WTC11 (cell line): ENCODE measurements at regions not wholly inside any gene's neighbourhood (a gene's known extent, or its start where the extent isn't known, plus 50 kb on each side); places are given as distances from the start of the nearest gene placed in this dataset.

Experiments used
- ATAC-seq: fragments of 200-7000 bp; cut with Tn5 transposase; 2 replicates; pipeline ENCODE4 v1.10.0; 2021; ENCODE audit warnings: mild to moderate bottlenecking, moderate library complexity
- CTCF ChIA-PET: fragments of 300-600 bp; sonication (Branson Sonifier 250); formaldehyde crosslinking; loops from one replicate; lab custom pipeline; 2021; ENCODE audit warnings: antibody characterized with exemption; lab: Charles Lee
- POLR2A ChIA-PET: fragments of 350-600 bp; sonication (Branson Sonifier 250); formaldehyde crosslinking; loops from one replicate; lab custom pipeline; 2021; ENCODE audit warnings: antibody characterized with exemption; lab: Charles Lee
- DNase-seq: peaks from one replicate; pipeline ENCODE4 v3.0.0; 2021; ENCODE audit warnings: low spot score
- H3K27ac Mint-ChIP-seq: 2 replicates; pipeline ENCODE4 v1.8.0; 2021; ENCODE audit warnings: mixed read lengths
- H3K27me3 Mint-ChIP-seq: 2 replicates; pipeline ENCODE4 v1.8.0; 2021; ENCODE audit warnings: low read depth, mild to moderate bottlenecking, moderate library complexity, mixed read lengths
- H3K36me3 Mint-ChIP-seq: 2 replicates; pipeline ENCODE4 v1.8.0; 2021; ENCODE audit warnings: mixed read lengths
- H3K4me1 Mint-ChIP-seq: 2 replicates; pipeline ENCODE4 v1.8.0; 2022; ENCODE audit warnings: mixed read lengths
- H3K4me3 Mint-ChIP-seq: 2 replicates; pipeline ENCODE4 v1.8.0; 2021; ENCODE audit warnings: mild to moderate bottlenecking, moderate library complexity, mixed read lengths
- H3K9me3 Mint-ChIP-seq: 2 replicates; pipeline ENCODE4 v1.8.0; 2021; ENCODE audit warnings: mixed read lengths
- ATF1 ChIP-seq: sonication (generic); formaldehyde crosslinking; IDR thresholded peaks from 2 replicates; pipeline ENCODE4 v1.8.1; 2023; ENCODE audit warnings: mild to moderate bottlenecking, moderate library complexity, missing genetic modification reagents
- CREB1 ChIP-seq: sonication (generic); formaldehyde crosslinking; IDR thresholded peaks from 2 replicates; pipeline ENCODE4 v1.8.0; 2023; ENCODE audit warnings: mild to moderate bottlenecking, missing genetic modification reagents
- GABPB1 ChIP-seq: sonication (generic); formaldehyde crosslinking; IDR thresholded peaks from 2 replicates; pipeline ENCODE4 v1.8.1; 2023; ENCODE audit warnings: mild to moderate bottlenecking, missing genetic modification reagents
- KAT7 ChIP-seq: sonication (generic); formaldehyde crosslinking; IDR thresholded peaks from 2 replicates; pipeline ENCODE4 v1.8.1; 2023; ENCODE audit warnings: missing genetic modification reagents, mild to moderate bottlenecking, borderline replicate concordance
- NFATC4 ChIP-seq: fragments of 250-450 bp; sonication (Bioruptor Pico); IDR thresholded peaks from 2 replicates; pipeline ENCODE4 v1.9.0; 2021; ENCODE audit warnings: mild to moderate bottlenecking
- NFYB ChIP-seq: sonication (generic); formaldehyde crosslinking; conservative IDR thresholded peaks from 2 replicates; pipeline ENCODE4 v1.8.0; 2022; ENCODE audit warnings: low read depth, missing genetic modification reagents
- RELA ChIP-seq: sonication (generic); formaldehyde crosslinking; IDR thresholded peaks from 2 replicates; pipeline ENCODE4 v1.8.1; 2022; ENCODE audit warnings: missing genetic modification reagents, mild to moderate bottlenecking, borderline replicate concordance
- TEAD4 ChIP-seq: sonication (generic); formaldehyde crosslinking; IDR thresholded peaks from 2 replicates; pipeline ENCODE4 v1.8.0; 2022; ENCODE audit warnings: mild to moderate bottlenecking, missing genetic modification reagents
- ZBTB21 ChIP-seq: sonication (generic); formaldehyde crosslinking; IDR thresholded peaks from 2 replicates; pipeline ENCODE4 v1.8.1; 2023; ENCODE audit warnings: mild to moderate bottlenecking, missing genetic modification reagents, borderline replicate concordance
- ZNF263 ChIP-seq: sonication (generic); formaldehyde crosslinking; IDR thresholded peaks from 2 replicates; pipeline ENCODE4 v1.8.1; 2022; ENCODE audit warnings: low read depth, mild to moderate bottlenecking, moderate library complexity, missing genetic modification reagents
- ZNF317 ChIP-seq: sonication (generic); formaldehyde crosslinking; IDR thresholded peaks from 2 replicates; pipeline ENCODE4 v1.8.1; 2023; ENCODE audit warnings: low read depth, mild to moderate bottlenecking, moderate library complexity, missing genetic modification reagents, borderline replicate concordance
- ZNF671 ChIP-seq: fragments of 250-450 bp; sonication (Bioruptor Pico); IDR thresholded peaks from 2 replicates; pipeline ENCODE4 v1.8.0; 2021; ENCODE audit warnings: mild to moderate bottlenecking
- TF ChIP-seq, protein P1 (sequence below): sonication (generic); formaldehyde crosslinking; IDR thresholded peaks from 2 replicates; pipeline ENCODE4 v1.8.1; 2023; ENCODE audit warnings: mild to moderate bottlenecking, moderate library complexity, missing genetic modification reagents
- TF ChIP-seq, protein P2 (sequence below): sonication (generic); formaldehyde crosslinking; conservative IDR thresholded peaks from 2 replicates; pipeline ENCODE4 v1.8.1; 2022; ENCODE audit warnings: mild to moderate bottlenecking, missing genetic modification reagents
- TF ChIP-seq, protein P3 (sequence below): sonication (generic); formaldehyde crosslinking; IDR thresholded peaks from 2 replicates; pipeline ENCODE4 v1.8.0; 2022; ENCODE audit warnings: mild to moderate bottlenecking, missing genetic modification reagents
- TF ChIP-seq, protein P4 (sequence below): fragments of 250-450 bp; sonication (Bioruptor Pico); IDR thresholded peaks from 2 replicates; pipeline ENCODE4 v1.9.0; 2021; ENCODE audit warnings: mild to moderate bottlenecking
- TF ChIP-seq, protein P5 (sequence below): fragments of 250-450 bp; sonication (Bioruptor Pico); IDR thresholded peaks from 2 replicates; pipeline ENCODE4 v1.8.0; 2021; ENCODE audit warnings: mild to moderate bottlenecking
- TF ChIP-seq, protein P6 (sequence below): sonication (generic); formaldehyde crosslinking; IDR thresholded peaks from 2 replicates; pipeline ENCODE4 v1.8.1; 2022; ENCODE audit warnings: mild to moderate bottlenecking, missing genetic modification reagents, moderate library complexity, borderline replicate concordance
- TF ChIP-seq, protein P7 (sequence below): sonication (generic); formaldehyde crosslinking; IDR thresholded peaks from 2 replicates; pipeline ENCODE4 v1.8.1; 2022; ENCODE audit warnings: missing genetic modification reagents, borderline replicate concordance

DNA sequence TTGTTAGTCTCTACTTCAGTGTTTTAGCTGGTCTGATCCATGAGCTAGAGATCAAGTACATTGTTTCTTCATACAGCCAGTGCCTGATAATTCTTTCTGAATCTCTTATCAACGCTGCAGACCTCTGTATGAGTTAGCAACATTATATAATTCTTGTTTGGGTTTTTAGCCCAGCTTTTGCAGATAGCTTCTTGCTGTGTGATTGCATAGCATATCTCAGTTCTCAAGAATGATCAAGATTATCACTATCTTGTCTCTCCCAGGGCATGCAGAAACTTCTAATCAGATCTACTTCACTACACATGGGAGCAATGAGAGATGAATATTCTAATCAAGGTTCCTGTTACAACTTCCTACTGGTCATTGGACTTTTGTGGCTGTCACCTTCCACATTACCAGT lies 158.3 kb downstream of the FAM174A start:
- H3K27ac Mint-ChIP-seq: no peak overlapping the region
- CTCF ChIA-PET: no interaction called here

DNA sequence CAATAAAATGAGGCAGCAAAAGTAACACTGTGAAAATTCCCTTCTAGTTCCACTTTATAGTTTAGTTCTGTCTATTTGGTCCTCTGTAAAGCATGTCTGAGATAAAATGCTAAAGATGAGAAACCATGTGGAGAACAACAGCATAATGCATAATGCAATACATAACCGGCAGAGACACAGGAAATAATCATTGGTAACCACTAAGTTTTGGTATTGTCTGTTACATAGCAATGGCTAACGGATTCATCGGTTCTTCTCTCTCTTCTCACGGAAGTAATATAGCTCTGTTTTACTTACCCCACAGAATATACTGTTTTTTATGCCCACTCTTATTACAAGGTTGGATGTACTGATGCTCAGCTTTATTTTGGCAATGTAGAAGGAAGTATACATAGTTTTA lies 158.9 kb downstream of the FAM174A start:
- CTCF ChIA-PET: no interaction called here
- no peaks in the 10 kb centered on the region for H3K27me3 Mint-ChIP-seq

More for the DNA sequence above, 158.3 kb downstream of the FAM174A start:
- no peak for DNase-seq
- Mint-ChIP-seq H3K36me3 (no peaks in the 10 kb centered on the region), H3K9me3 (no peaks in the 10 kb centered on the region), H3K4me1 (peaks cover 7% of the 10 kb centered on the region), H3K27me3 (no peaks in the 10 kb centered on the region), H3K4me3 (no peak overlapping the region)
- POLR2A ChIA-PET: no interaction called here
- ATAC-seq: no peak
- TF ChIP-seq ZNF263 (CRISPR knock-in tag) (no peak), RELA (CRISPR knock-in tag) (no peak), NFATC4 (CRISPR knock-in tag) (no peak), ATF1 (no peak), NFYB (no peak), GABPB1 (CRISPR knock-in tag) (no peak)
- TF ChIP-seq, protein P1, sequence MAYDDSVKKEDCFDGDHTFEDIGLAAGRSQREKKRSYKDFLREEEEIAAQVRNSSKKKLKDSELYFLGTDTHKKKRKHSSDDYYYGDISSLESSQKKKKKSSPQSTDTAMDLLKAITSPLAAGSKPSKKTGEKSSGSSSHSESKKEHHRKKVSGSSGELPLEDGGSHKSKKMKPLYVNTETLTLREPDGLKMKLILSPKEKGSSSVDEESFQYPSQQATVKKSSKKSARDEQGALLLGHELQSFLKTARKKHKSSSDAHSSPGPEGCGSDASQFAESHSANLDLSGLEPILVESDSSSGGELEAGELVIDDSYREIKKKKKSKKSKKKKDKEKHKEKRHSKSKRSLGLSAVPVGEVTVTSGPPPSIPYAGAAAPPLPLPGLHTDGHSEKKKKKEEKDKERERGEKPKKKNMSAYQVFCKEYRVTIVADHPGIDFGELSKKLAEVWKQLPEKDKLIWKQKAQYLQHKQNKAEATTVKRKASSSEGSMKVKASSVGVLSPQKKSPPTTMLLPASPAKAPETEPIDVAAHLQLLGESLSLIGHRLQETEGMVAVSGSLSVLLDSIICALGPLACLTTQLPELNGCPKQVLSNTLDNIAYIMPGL (CRISPR knock-in tag): no peak
- TF ChIP-seq, protein P2, sequence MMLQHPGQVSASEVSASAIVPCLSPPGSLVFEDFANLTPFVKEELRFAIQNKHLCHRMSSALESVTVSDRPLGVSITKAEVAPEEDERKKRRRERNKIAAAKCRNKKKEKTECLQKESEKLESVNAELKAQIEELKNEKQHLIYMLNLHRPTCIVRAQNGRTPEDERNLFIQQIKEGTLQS: no peak
- TF ChIP-seq, protein P3, sequence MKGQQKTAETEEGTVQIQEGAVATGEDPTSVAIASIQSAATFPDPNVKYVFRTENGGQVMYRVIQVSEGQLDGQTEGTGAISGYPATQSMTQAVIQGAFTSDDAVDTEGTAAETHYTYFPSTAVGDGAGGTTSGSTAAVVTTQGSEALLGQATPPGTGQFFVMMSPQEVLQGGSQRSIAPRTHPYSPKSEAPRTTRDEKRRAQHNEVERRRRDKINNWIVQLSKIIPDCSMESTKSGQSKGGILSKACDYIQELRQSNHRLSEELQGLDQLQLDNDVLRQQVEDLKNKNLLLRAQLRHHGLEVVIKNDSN (CRISPR knock-in tag): no peak
- TF ChIP-seq, protein P4, sequence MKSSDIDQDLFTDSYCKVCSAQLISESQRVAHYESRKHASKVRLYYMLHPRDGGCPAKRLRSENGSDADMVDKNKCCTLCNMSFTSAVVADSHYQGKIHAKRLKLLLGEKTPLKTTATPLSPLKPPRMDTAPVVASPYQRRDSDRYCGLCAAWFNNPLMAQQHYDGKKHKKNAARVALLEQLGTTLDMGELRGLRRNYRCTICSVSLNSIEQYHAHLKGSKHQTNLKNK (CRISPR knock-in tag): no peak

More for the DNA sequence above, 158.9 kb downstream of the FAM174A start:
- ATAC-seq (no peak), DNase-seq (no peak)
- POLR2A ChIA-PET: no interaction called here
- peaks cover 7% of the 10 kb centered on the region for H3K4me1 Mint-ChIP-seq
- no peaks in the 10 kb centered on the region for H3K36me3 Mint-ChIP-seq
- H3K27ac Mint-ChIP-seq: no peak overlapping the region
- TF ChIP-seq, protein P5, sequence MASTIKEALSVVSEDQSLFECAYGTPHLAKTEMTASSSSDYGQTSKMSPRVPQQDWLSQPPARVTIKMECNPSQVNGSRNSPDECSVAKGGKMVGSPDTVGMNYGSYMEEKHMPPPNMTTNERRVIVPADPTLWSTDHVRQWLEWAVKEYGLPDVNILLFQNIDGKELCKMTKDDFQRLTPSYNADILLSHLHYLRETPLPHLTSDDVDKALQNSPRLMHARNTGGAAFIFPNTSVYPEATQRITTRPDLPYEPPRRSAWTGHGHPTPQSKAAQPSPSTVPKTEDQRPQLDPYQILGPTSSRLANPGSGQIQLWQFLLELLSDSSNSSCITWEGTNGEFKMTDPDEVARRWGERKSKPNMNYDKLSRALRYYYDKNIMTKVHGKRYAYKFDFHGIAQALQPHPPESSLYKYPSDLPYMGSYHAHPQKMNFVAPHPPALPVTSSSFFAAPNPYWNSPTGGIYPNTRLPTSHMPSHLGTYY: no peak
- TF ChIP-seq ZNF671 (no peak), KAT7 (no peak), ZNF263 (CRISPR knock-in tag) (no peak), ZNF317 (CRISPR knock-in tag) (no peak), CREB1 (CRISPR knock-in tag) (no peak), ZBTB21 (CRISPR knock-in tag) (no peak), TEAD4 (CRISPR knock-in tag) (no peak)
- TF ChIP-seq, protein P6, sequence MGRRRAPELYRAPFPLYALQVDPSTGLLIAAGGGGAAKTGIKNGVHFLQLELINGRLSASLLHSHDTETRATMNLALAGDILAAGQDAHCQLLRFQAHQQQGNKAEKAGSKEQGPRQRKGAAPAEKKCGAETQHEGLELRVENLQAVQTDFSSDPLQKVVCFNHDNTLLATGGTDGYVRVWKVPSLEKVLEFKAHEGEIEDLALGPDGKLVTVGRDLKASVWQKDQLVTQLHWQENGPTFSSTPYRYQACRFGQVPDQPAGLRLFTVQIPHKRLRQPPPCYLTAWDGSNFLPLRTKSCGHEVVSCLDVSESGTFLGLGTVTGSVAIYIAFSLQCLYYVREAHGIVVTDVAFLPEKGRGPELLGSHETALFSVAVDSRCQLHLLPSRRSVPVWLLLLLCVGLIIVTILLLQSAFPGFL (CRISPR knock-in tag): no peak
- TF ChIP-seq, protein P7, sequence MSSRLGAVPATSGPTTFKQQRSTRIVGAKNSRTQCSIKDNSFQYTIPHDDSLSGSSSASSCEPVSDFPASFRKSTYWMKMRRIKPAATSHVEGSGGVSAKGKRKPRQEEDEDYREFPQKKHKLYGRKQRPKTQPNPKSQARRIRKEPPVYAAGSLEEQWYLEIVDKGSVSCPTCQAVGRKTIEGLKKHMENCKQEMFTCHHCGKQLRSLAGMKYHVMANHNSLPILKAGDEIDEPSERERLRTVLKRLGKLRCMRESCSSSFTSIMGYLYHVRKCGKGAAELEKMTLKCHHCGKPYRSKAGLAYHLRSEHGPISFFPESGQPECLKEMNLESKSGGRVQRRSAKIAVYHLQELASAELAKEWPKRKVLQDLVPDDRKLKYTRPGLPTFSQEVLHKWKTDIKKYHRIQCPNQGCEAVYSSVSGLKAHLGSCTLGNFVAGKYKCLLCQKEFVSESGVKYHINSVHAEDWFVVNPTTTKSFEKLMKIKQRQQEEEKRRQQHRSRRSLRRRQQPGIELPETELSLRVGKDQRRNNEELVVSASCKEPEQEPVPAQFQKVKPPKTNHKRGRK (CRISPR knock-in tag): no peak
- H3K4me3 Mint-ChIP-seq: no peak overlapping the region
- H3K9me3 Mint-ChIP-seq: no peaks in the 10 kb centered on the region
